Testis (tissue), 2 donors: ENCODE measurements at regions not wholly inside any gene's neighbourhood (a gene's known extent, or its start where the extent isn't known, plus 50 kb on each side); places are given as distances from the start of the nearest gene placed in this dataset.

Source experiments
- POLR2A ChIP-seq: fragments of 450-650 bp; IDR thresholded peaks from one replicate; pipeline ENCODE4 v1.6.1; 2017; ENCODE audit warnings: antibody characterized with exemption, mild to moderate bottlenecking, moderate library complexity
- TF ChIP-seq, protein P1 (sequence below), 3 experiments: fragments of 450-650 bp in 2 of 3; fragments of 200-600 bp in 1 of 3; sonication (generic) in 1 of 3; IDR thresholded peaks; one replicate each; pipeline ENCODE4 v1.5.1; 2016 to 2019; ENCODE audit warnings: antibody characterized with exemption in 3 of 3, mild to moderate bottlenecking in 2 of 3, moderate library complexity in 1 of 3

GRCh38 chr19:29054886-29055675 lies 157.9 kb downstream of the UQCRFS1 start:
- no peak for TF ChIP-seq POLR2A
- TF ChIP-seq, protein P1, sequence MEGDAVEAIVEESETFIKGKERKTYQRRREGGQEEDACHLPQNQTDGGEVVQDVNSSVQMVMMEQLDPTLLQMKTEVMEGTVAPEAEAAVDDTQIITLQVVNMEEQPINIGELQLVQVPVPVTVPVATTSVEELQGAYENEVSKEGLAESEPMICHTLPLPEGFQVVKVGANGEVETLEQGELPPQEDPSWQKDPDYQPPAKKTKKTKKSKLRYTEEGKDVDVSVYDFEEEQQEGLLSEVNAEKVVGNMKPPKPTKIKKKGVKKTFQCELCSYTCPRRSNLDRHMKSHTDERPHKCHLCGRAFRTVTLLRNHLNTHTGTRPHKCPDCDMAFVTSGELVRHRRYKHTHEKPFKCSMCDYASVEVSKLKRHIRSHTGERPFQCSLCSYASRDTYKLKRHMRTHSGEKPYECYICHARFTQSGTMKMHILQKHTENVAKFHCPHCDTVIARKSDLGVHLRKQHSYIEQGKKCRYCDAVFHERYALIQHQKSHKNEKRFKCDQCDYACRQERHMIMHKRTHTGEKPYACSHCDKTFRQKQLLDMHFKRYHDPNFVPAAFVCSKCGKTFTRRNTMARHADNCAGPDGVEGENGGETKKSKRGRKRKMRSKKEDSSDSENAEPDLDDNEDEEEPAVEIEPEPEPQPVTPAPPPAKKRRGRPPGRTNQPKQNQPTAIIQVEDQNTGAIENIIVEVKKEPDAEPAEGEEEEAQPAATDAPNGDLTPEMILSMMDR (IDR thresholded peaks at IDR 0.05), result no peak
